GM12891 (cell line): ENCODE measurements at regions not wholly inside any gene's neighbourhood (a gene's known extent, or its start where the extent isn't known, plus 50 kb on each side); places are given as distances from the start of the nearest gene placed in this dataset.

Experiments
- DNase-seq: peaks from one replicate; pipeline ENCODE4 v3.0.0; 2011; ENCODE audit warnings: low spot score; ENCODE audit not compliant: insufficient read length
- FAIRE-seq: peaks from 2 replicates; lab custom pipeline; 2011; peaks lifted over from hg19 to GRCh38; lab: Jason Lieb, UNC
- PAX5 ChIP-seq: IDR thresholded peaks from 2 replicates; pipeline ENCODE4 v1.6.1; 2011; ENCODE audit warnings: low read length, moderate library complexity, mild to moderate bottlenecking; ENCODE audit not compliant: insufficient read depth, severe bottlenecking
- POLR2A ChIP-seq: IDR thresholded peaks from 2 replicates; pipeline ENCODE4 v1.6.1; 2011; ENCODE audit warnings: low read depth, low read length, control low read depth
- POLR2AphosphoS5 ChIP-seq: IDR thresholded peaks from 2 replicates; pipeline ENCODE4 v1.6.1; 2011; ENCODE audit warnings: low read depth, low read length, control low read depth
- POU2F2 ChIP-seq: IDR thresholded peaks from 2 replicates; pipeline ENCODE4 v1.6.1; 2011; ENCODE audit warnings: low read depth, mild to moderate bottlenecking, control low read depth, low read length, moderate library complexity
- SPI1 ChIP-seq: IDR thresholded peaks from 2 replicates; pipeline ENCODE4 v1.6.1; 2011; ENCODE audit warnings: low read depth, low read length, control low read depth
- TAF1 ChIP-seq: IDR thresholded peaks from 2 replicates; pipeline ENCODE4 v1.6.1; 2011; ENCODE audit warnings: low read depth, low read length, control low read depth

DNA sequence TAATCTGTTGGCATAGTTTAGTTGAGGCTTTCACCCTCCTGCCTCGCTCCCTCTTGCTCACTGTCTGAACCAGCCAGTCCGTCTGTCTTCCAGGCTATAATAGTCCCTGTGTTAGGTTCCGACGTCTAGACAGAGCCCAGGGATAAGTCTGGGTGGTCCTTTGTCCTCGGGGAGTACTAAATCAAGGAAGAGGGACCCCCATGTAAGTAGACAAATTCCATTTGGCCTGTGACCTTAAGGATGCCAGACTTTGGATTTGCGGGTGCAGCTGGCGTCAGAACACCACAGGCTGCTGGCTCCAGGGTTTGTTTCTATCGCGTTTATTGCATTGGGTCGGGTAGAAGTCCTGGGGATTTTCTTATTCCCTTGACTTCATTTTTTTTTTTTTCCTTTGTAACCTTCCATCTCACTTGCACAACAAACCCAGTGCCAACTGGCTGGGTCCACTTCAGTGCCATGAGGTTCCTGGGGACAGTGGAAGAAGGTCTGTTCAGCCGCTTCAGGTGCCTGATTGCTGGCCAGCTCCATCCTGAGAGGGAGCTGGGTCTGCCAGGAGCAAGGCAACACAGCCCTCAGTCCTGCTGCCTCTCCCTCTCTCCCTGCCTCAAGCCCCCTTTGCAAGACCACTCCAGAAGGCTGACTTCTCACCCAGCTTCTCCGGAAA is 95.4 kb upstream of the KLHL25 start:
- FAIRE-seq (no peak), DNase-seq (no peak)
- TF ChIP-seq POU2F2, result no peak
- no peak for TF ChIP-seq TAF1
- no peak for TF ChIP-seq POLR2AphosphoS5
- TF ChIP-seq SPI1, result no peak
- no peak for TF ChIP-seq POLR2A
- TF ChIP-seq PAX5, result no peak

DNA sequence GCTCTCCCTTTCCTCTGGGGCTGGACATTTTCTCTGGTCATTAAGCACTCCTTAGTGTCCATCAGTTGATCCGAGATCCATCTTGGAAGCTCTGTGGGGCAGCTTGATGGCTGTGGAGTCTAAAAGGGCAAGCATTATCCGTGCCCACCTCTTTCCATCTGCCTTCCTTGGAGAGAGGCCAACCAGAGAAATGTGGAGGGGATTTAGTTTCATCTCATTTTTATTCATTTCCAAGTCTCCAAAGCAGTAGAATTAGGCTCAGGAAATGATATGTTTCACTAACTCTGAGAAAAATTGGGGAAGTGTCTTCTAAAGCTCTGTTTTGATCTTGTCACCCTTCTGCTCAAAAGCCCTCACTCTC is 95.9 kb upstream of the KLHL25 start:
- FAIRE-seq (no peak), DNase-seq (no peak)
- TF ChIP-seq SPI1 (no peak), POU2F2 (no peak), TAF1 (no peak), POLR2AphosphoS5 (no peak)

DNA sequence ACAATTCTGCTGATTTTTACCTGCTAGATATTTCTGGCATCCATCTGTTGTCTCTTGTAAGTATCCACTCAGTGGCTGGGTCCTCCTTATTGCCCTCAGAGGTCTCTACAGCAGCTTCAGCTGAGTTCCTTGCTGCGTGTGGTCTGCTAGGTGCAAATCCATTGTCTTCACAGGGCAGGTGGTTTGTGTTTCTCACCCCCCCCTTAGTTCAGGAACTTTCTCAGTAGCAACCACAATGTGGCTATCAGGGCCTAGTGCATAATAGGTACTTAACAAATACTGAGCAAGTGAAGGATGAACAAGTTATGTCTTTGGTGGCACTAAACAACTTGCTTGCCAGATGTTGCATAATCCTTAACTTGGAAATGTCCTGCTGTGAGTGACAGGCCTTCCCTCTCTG is 96.7 kb upstream of the KLHL25 start:
- no peak for DNase-seq
- no peak for FAIRE-seq
- TF ChIP-seq POLR2A, result no peak
- TF ChIP-seq POLR2AphosphoS5, result no peak
- TF ChIP-seq SPI1, result no peak
- TF ChIP-seq PAX5, result no peak
- no peak for TF ChIP-seq TAF1
- TF ChIP-seq POU2F2, result no peak

DNA sequence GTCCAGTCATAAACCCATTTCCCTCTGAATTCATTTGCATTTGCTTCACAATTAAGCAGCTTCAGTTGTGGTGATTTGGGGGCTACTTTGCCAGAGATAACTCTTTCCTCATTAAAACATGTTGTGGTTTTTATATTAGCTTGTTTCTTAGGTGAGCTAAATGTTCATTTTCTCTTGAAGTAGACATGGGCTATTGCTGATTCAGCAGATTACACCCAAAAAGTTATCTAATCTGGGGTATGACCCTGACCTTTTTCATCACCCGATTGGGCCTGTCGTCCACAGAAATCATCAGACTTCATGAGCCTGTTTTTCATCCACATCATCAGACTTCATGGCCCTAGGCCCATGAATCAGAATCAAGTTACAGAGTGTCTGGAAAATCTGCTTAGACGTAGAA is 97.5 kb upstream of the KLHL25 start:
- DNase-seq (no peak), FAIRE-seq (no peak)
- TF ChIP-seq PAX5, result no peak
- no peak for TF ChIP-seq POLR2AphosphoS5
- no peak for TF ChIP-seq SPI1
- no peak for TF ChIP-seq TAF1
- TF ChIP-seq POLR2A, result no peak
- no peak for TF ChIP-seq POU2F2

DNA sequence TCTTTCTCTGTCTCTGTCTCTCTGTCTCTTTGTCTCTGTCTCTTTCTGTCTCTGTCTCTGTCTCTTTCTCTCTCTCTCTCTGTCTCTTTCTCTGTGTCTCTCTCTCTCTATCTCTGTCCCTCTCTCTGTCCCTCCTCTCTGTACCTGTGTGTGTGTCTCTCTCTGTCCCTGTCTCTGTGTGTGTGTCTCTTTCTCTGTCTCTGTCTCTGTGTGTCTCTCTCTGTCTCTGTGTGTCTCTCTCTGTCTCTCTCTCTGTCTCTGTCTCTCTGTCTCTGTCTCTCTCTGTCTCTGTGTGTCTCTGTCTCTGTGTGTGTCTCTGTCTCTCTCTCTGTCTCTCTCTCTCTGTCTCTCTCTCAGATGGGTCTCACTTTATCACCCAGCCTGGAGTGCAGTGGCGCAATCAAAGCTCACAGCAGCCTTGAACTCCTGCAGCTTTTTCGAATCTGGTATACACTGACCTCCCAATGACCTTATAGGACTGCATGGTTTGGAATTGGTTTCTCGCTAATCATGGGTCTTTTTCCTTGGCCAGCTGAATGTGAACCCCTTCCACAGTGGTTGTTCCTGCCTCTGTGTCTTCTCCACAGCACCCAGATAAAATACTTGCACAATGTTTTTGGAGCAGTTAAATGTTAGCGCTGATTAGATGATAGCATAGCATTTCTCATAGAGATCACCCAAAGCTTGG is 102.6 kb upstream of the KLHL25 start:
- FAIRE-seq (no peak), DNase-seq (no peak)
- no peak for TF ChIP-seq POU2F2

DNA sequence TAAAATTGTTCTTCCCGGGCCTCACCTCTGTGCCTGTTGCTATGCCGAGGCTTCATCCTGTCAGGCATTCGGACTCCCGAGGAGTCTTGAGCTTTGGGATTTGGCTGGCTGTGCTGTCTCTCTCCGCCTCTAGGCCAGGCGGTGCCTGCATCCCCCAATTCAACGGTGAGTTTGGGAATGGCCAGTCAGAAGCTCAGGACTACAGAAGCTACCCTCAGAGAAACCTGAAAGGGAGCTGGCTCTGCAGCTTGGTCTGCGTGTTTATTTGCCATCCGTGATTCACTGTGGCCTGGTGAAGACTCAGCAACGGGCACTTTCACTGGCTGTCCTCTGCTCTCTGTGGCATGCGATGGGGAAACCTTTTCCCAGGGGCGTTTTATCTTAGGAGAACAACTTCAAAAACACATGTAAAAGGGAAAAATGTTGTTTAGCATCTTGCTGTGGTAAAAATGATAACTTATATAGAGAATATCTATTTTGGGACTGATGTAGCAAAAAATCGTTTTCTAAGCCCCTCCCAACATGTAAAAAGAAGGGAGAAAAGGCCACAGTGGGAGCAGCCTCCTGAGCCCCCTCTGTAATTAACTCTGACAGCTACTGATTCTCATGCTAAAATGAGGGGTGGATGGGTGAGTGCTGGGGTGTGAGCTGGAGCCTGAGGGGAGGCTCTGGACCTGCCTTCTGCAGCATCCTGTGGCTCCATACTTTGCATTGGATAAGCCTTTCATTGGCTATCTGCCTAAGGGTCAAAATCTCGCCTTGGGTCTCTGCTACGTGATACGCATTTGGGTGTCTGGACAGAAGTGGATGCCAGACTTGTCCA is 103.4 kb upstream of the KLHL25 start:
- DNase-seq (no peak), FAIRE-seq (no peak)
- TF ChIP-seq PAX5 (no peak), SPI1 (no peak), POU2F2 (no peak), TAF1 (no peak), POLR2A (no peak), POLR2AphosphoS5 (no peak)

DNA sequence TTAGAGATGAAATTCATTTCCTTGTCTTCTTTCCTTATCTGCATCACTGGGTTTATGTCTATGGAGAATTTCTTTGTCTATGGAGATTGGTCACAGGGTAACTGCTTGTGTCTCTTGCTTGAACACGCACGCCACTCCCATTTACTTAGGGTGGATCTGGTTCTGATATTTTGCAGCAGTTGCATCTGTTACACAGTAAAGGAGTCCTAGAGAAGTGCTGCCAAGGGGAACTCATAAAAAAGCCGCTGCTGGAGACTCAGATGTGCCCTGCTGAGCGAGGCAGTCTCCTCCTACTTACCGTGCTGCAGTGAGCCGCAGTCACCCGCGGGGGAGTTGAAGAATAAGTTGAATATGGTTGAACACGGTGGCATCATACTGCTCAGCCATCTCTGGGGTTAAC is 105.2 kb upstream of the KLHL25 start:
- TF ChIP-seq SPI1, result no peak
- no peak for TF ChIP-seq PAX5
- no peak for TF ChIP-seq POU2F2
- TF ChIP-seq POLR2A, result no peak
- TF ChIP-seq TAF1, result no peak
- no peak for TF ChIP-seq POLR2AphosphoS5
- FAIRE-seq, result no peak
- DNase-seq, result no peak

DNA sequence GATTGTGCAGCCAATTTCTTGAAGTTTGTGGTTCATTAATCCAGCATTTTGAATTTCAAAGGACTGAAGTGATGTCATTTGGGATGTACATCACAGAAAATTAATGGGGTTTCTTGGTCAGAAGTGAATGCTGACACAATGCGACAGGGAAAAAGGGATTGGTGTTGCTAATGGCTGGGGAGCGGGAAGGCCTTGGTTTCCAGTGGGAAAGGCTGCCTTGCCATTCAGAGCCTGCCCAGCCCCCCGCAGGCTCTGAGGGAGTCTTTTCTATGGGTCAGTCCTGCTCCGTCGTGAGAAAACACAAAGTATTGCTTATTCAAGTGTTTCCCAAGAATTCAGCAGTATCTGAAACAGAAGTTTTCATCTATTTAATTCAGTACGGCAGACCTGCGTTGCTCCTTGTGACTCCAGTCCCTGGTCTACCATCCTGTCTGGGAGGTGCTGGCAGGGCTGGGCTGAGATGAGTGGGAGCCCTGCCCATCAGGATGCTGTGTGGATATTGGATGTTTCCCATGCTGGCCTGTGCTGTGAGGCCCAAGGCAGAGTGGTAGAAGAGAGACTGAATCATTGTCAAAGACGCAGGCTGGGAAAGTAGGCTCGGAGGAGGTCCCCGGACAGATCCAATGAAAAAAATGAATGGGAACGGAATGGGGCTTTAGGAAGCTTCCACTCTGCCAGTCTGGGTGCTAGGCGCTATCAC is 111.2 kb upstream of the KLHL25 start:
- TF ChIP-seq POU2F2 (no peak), PAX5 (no peak), POLR2A (no peak), SPI1 (no peak), TAF1 (no peak), POLR2AphosphoS5 (no peak)
- FAIRE-seq, result no peak
- DNase-seq, result no peak

DNA sequence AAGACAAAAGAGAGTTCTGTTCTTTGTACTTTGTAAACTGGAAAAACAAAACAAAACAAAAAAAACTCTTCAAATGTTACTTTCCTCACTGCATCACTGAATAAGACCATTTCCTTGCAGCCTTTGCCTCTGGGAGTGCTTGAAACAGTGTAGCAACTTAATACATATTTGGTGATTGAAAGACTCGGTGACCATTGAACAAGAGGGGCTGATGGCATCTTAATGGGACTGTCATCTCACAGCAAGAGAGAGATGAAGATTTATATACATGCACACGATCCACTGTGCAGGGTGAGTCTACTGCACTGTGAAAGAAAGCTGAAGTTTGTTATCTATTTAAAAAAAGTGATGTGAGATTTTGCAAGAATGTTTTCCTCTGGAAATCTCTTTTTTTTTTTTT is 111.9 kb upstream of the KLHL25 start:
- no peak for DNase-seq
- FAIRE-seq, result no peak
- no peak for TF ChIP-seq SPI1
- TF ChIP-seq TAF1, result no peak
- TF ChIP-seq POU2F2, result no peak
- no peak for TF ChIP-seq POLR2A
- TF ChIP-seq PAX5, result no peak
- TF ChIP-seq POLR2AphosphoS5, result no peak
